OCI-LY7 (cell line): ENCODE measurements at regions not wholly inside any gene's neighbourhood (a gene's known extent, or its start where the extent isn't known, plus 50 kb on each side); places are given as distances from the start of the nearest gene placed in this dataset.

ENCODE experiments used
- BruUV-seq: library from RNA; stranded (reverse); fragments of 400-500 nt; replicated peaks from 2 replicates; lab custom pipeline; 2021; lab: Mats Ljungman, UMichigan
- CTCF ChIA-PET: fragments of 300-600 bp; sonication (Branson Sonifier 250); formaldehyde crosslinking; loops from one replicate; lab custom pipeline; 2022; ENCODE audit warnings: antibody characterized with exemption; ENCODE audit not compliant: unreplicated experiment; lab: Charles Lee
- POLR2A ChIA-PET: fragments of 300-600 bp; sonication (Branson Sonifier 250); formaldehyde crosslinking; loops from one replicate; lab custom pipeline; 2022; ENCODE audit warnings: antibody characterized with exemption; lab: Charles Lee
- DNase-seq: peaks from one replicate; pipeline ENCODE4 v3.0.0-alpha.2; 2015; ENCODE audit warnings: low spot score
- H2AFZ ChIP-seq: fragments of 200-600 bp; sonication (generic), shearing (Covaris generic); 2 replicates; pipeline ENCODE4 v1.6.1; 2014; ENCODE audit warnings: mild to moderate bottlenecking, antibody characterized with exemption, low read length, moderate library complexity
- H3K27ac ChIP-seq: fragments of 200-600 bp; sonication (generic); 2 replicates; pipeline ENCODE4 v1.5.1; 2014; ENCODE audit warnings: mixed run types, low read depth, mild to moderate bottlenecking, moderate library complexity, low read length, inconsistent platforms; ENCODE audit not compliant: poor library complexity, severe bottlenecking
- H3K36me3 ChIP-seq: fragments of 200-600 bp; sonication (generic); 2 replicates; pipeline ENCODE4 v1.6.1; 2014; ENCODE audit warnings: mild to moderate bottlenecking, antibody characterized with exemption, low read length, moderate library complexity, mixed read lengths; ENCODE audit not compliant: insufficient read depth
- H3K4me1 ChIP-seq: fragments of 200-600 bp; sonication (generic); 2 replicates; pipeline ENCODE4 v1.5.1; 2014; ENCODE audit warnings: mild to moderate bottlenecking, low read length; ENCODE audit not compliant: insufficient read depth, poor library complexity, severe bottlenecking
- H3K4me2 ChIP-seq: fragments of 200-600 bp; sonication (generic); 2 replicates; pipeline ENCODE4 v1.6.1; 2014; ENCODE audit warnings: mild to moderate bottlenecking, low read length
- H3K4me3 ChIP-seq: fragments of 200-600 bp; sonication (generic); 2 replicates; pipeline ENCODE4 v1.5.1; 2014; ENCODE audit warnings: mild to moderate bottlenecking, low read depth, low read length; ENCODE audit not compliant: poor library complexity, severe bottlenecking
- H3K79me2 ChIP-seq: fragments of 200-600 bp; sonication (generic); 2 replicates; pipeline ENCODE4 v1.6.1; 2016; ENCODE audit warnings: low read depth, mild to moderate bottlenecking, low read length, moderate library complexity, mixed read lengths; ENCODE audit not compliant: insufficient read depth
- H3K9me2 ChIP-seq: fragments of 200-600 bp; sonication (generic); 2 replicates; pipeline ENCODE4 v1.6.1; 2016; ENCODE audit warnings: mild to moderate bottlenecking, low read length, mixed read lengths; ENCODE audit not compliant: insufficient read depth
- H3K9me3 ChIP-seq: fragments of 200-600 bp; sonication (generic); 2 replicates; pipeline ENCODE4 v1.6.1; 2014; ENCODE audit warnings: mild to moderate bottlenecking, mixed run types, low read length, mixed read lengths
- H4K20me1 ChIP-seq: fragments of 200-600 bp; sonication (generic); 2 replicates; pipeline ENCODE4 v1.6.1; 2014; ENCODE audit warnings: mild to moderate bottlenecking, antibody characterized with exemption, low read length, moderate library complexity, mixed read lengths; ENCODE audit not compliant: insufficient read depth
- CTCF ChIP-seq: fragments of 200-600 bp; sonication (generic); conservative IDR thresholded peaks from 2 replicates; pipeline ENCODE4 v1.5.1; 2014; ENCODE audit warnings: mild to moderate bottlenecking, antibody characterized with exemption, low read length, moderate library complexity, mixed read lengths
- EZH2phosphoT487 ChIP-seq: fragments of 200-600 bp; sonication (generic); IDR thresholded peaks from 2 replicates; pipeline ENCODE4 v1.6.1; 2018; ENCODE audit warnings: low read depth, borderline replicate concordance, mild to moderate bottlenecking, mixed run types, antibody characterized with exemption, low read length, moderate library complexity, mixed read lengths
- intact Hi-C: fragments of 100-400 bp; cut with micrococcal nuclease; formaldehyde crosslinking; loops from one replicate; pipeline ENCODE4 v1.10.0; 2022; ENCODE audit not compliant: unreplicated experiment

GRCh38 chr9:86792136-86792535 is 155.2 kb downstream of the GAS1 start:
- BruUV-seq: no TSS peak
- Histone ChIP-seq H3K36me3 (no peaks in the 10 kb centered on the region), H2AFZ (no peak overlapping the region), H3K9me3 (no peaks in the 10 kb centered on the region), H3K4me3 (no peak overlapping the region), H3K9me2 (no peaks in the 10 kb centered on the region), H3K79me2 (no peaks in the 10 kb centered on the region), H3K27ac (no peak overlapping the region), H3K4me1 (no peaks in the 10 kb centered on the region), H3K4me2 (no peak overlapping the region), H4K20me1 (no peaks in the 10 kb centered on the region)
- ChIA-PET CTCF (no interaction called here), POLR2A (no interaction called here)
- intact Hi-C loops: no loop called here
- TF ChIP-seq EZH2phosphoT487: no peak
- no peak for TF ChIP-seq CTCF
- no peak for DNase-seq

GRCh38 chr9:86790805-86791204 is 156.5 kb downstream of the GAS1 start:
- no peaks in the 10 kb centered on the region for H3K79me2 ChIP-seq

More at GRCh38 chr9:86790805-86791204, 156.5 kb downstream of the GAS1 start:
- no peak overlapping the region for H3K4me3 ChIP-seq
- DNase-seq: no peak
- no peaks in the 10 kb centered on the region for H3K9me3 ChIP-seq
- no peak overlapping the region for H2AFZ ChIP-seq
- intact Hi-C loops: no loop called here
- no peaks in the 10 kb centered on the region for H3K4me1 ChIP-seq
- TF ChIP-seq EZH2phosphoT487 (no peak), CTCF (no peak)
- H3K9me2 ChIP-seq: no peaks in the 10 kb centered on the region
- no peaks in the 10 kb centered on the region for H4K20me1 ChIP-seq
- ChIA-PET POLR2A (interaction anchor here (1.0 kb wide), 1 partner anchor 9 kb away, joined by 5 read pairs; no protein-coding TSS in a partner anchor), CTCF (no interaction called here)
- H3K36me3 ChIP-seq: no peaks in the 10 kb centered on the region
- H3K27ac ChIP-seq: no peak overlapping the region
- no peak overlapping the region for H3K4me2 ChIP-seq
- BruUV-seq: no TSS peak
